Stimulated activated CD4-positive, alpha-beta T cell treated with anti-CD3 and anti-CD28 coated beads, Interleukin-4, amount 100 ng/mL, for 4 hours (primary cell): ENCODE measurements at regions not wholly inside any gene's neighbourhood (a gene's known extent, or its start where the extent isn't known, plus 50 kb on each side); places are given as distances from the start of the nearest gene placed in this dataset.
"Not testable (repeated sequence)": the region's sequence is repeated elsewhere in the genome, so short reads cannot be mapped to it uniquely, and the experiment has no call there.

Experiments
- DNase-seq, 2 experiments: peaks; one replicate each; pipeline ENCODE4 v3.0.0-alpha.2; 2020

GRCh38 chr3:110971010-110971601 lies 100.5 kb upstream of the NECTIN3 start:
- no peak for DNase-seq

GRCh38 chr3:110973263-110973895 lies 98.2 kb upstream of the NECTIN3 start:
- no peak for DNase-seq

GRCh38 chr3:110974902-110975301 lies 96.7 kb upstream of the NECTIN3 start:
- DNase-seq: no peak

- no peak for DNase-seq
Observed at GRCh38 chr3:110984456-110985250, 87.0 kb upstream of the NECTIN3 start.

- no peak for DNase-seq
Observed at GRCh38 chr3:110989446-110989845, 82.2 kb upstream of the NECTIN3 start.

- DNase-seq: no peak
Observed at GRCh38 chr3:110995461-110996231, 76.0 kb upstream of the NECTIN3 start.

GRCh38 chr3:110998766-110999165 lies 72.8 kb upstream of the NECTIN3 start:
- not testable (repeated sequence) for DNase-seq

- DNase-seq: not testable (repeated sequence)
Observed at GRCh38 chr3:111006485-111006884, 65.1 kb upstream of the NECTIN3 start.

- no peak for DNase-seq
Observed at GRCh38 chr3:111012388-111013248, 59.0 kb upstream of the NECTIN3 start.
